Thoracic aorta (tissue), 2 donors: ENCODE measurements at regions not wholly inside any gene's neighbourhood (a gene's known extent, or its start where the extent isn't known, plus 50 kb on each side); places are given as distances from the start of the nearest gene placed in this dataset.

Experiments used
- ATAC-seq: fragments of 150-250 bp; one replicate; pipeline ENCODE4 v1.8.0; 2017; ENCODE audit warnings: low read depth; ENCODE audit not compliant: insufficient number of reproducible peaks, low FRiP score
- DNase-seq: peaks from one replicate; pipeline ENCODE4 v3.0.0-alpha.2; 2020; ENCODE audit warnings: low spot score
- H3K27ac ChIP-seq, 2 donors: fragments of 200-600 bp; sonication (generic); 1 replicate in 1 of 2; 2 replicates in 1 of 2; pipeline ENCODE4 v1.5.1; 2016; ENCODE audit warnings: mild to moderate bottlenecking in 2 of 2, moderate library complexity in 2 of 2
- H3K27me3 ChIP-seq: fragments of 200-600 bp; sonication (generic); replicated peaks from 2 replicates; pipeline ENCODE4 v1.6.0; 2016; ENCODE audit warnings: mild to moderate bottlenecking; ENCODE audit not compliant: insufficient read depth
- H3K36me3 ChIP-seq: fragments of 200-600 bp; sonication (generic); one replicate; pipeline ENCODE4 v1.5.1; 2016
- H3K4me1 ChIP-seq, 2 donors: fragments of 200-600 bp; sonication (generic); 1 replicate in 1 of 2; 2 replicates in 1 of 2; pipeline versions ENCODE4 v1.5.1 to v1.6.0; 2016; ENCODE audit warnings: low read depth in 2 of 2, mild to moderate bottlenecking in 1 of 2; ENCODE audit not compliant: control insufficient read depth in 1 of 2
- H3K4me3 ChIP-seq: fragments of 200-600 bp; sonication (generic); 2 replicates; pipeline ENCODE4 v1.5.1; 2016; ENCODE audit warnings: mild to moderate bottlenecking
- H3K9me3 ChIP-seq: fragments of 200-600 bp; sonication (generic); 2 replicates; pipeline ENCODE4 v1.5.1; 2016
- CTCF ChIP-seq: fragments of 200-600 bp; sonication (generic); IDR thresholded peaks from one replicate; pipeline ENCODE4 v1.5.1; 2019; ENCODE audit warnings: antibody characterized with exemption

GRCh38 chr18:60775978-60776377 lies 403.4 kb upstream of the MC4R start:
- H3K4me1 ChIP-seq: no peaks in the 10 kb centered on the region
- no peak overlapping the region for H3K27ac ChIP-seq
- H3K4me3 ChIP-seq: no peak overlapping the region
- DNase-seq: no peak
- H3K9me3 ChIP-seq: peaks cover 10% of the 10 kb centered on the region
- TF ChIP-seq CTCF: no peak
- H3K36me3 ChIP-seq: no peaks in the 10 kb centered on the region
- H3K27me3 ChIP-seq: no peaks in the 10 kb centered on the region
- no peak for ATAC-seq

GRCh38 chr18:60784161-60784560 lies 411.6 kb upstream of the MC4R start:
- no peaks in the 10 kb centered on the region for H3K4me1 ChIP-seq
- H3K27me3 ChIP-seq: no peaks in the 10 kb centered on the region
- no peak overlapping the region for H3K27ac ChIP-seq
- no peak overlapping the region for H3K4me3 ChIP-seq
- TF ChIP-seq CTCF: no peak
- DNase-seq (no peak), ATAC-seq (no peak)
- no peaks in the 10 kb centered on the region for H3K9me3 ChIP-seq
- H3K36me3 ChIP-seq: no peaks in the 10 kb centered on the region

GRCh38 chr18:60794802-60795201 lies 422.2 kb upstream of the MC4R start:
- no peak overlapping the region for H3K4me3 ChIP-seq
- no peak for TF ChIP-seq CTCF

GRCh38 chr18:60804415-60804814 lies 431.8 kb upstream of the MC4R start:
- H3K36me3 ChIP-seq: no peaks in the 10 kb centered on the region
- H3K27ac ChIP-seq: no peak overlapping the region
- no peaks in the 10 kb centered on the region for H3K27me3 ChIP-seq
- no peak for TF ChIP-seq CTCF
- H3K4me3 ChIP-seq: no peak overlapping the region
- DNase-seq (no peak), ATAC-seq (no peak)
- no peaks in the 10 kb centered on the region for H3K9me3 ChIP-seq
- no peaks in the 10 kb centered on the region for H3K4me1 ChIP-seq

More at GRCh38 chr18:60794802-60795201, 422.2 kb upstream of the MC4R start:
- ATAC-seq: no peak
- Histone ChIP-seq H3K9me3 (no peaks in the 10 kb centered on the region), H3K27me3 (no peaks in the 10 kb centered on the region), H3K27ac (no peak overlapping the region), H3K4me1 (no peaks in the 10 kb centered on the region), H3K36me3 (no peaks in the 10 kb centered on the region)
- DNase-seq: no peak

- Histone ChIP-seq H3K4me3 (no peak overlapping the region), H3K36me3 (no peaks in the 10 kb centered on the region), H3K4me1 (no peaks in the 10 kb centered on the region), H3K27ac (no peak overlapping the region), H3K27me3 (no peaks in the 10 kb centered on the region), H3K9me3 (no peaks in the 10 kb centered on the region)
- no peak for DNase-seq
- ATAC-seq: no peak
- TF ChIP-seq CTCF: no peak
These were observed 437.4 kb upstream of the MC4R start for GRCh38 chr18:60809937-60810336.
